K562 (cell line): ENCODE measurements at regions not wholly inside any gene's neighbourhood (a gene's known extent, or its start where the extent isn't known, plus 50 kb on each side); places are given as distances from the start of the nearest gene placed in this dataset.
"Not testable (repeated sequence)": the region's sequence is repeated elsewhere in the genome, so short reads cannot be mapped to it uniquely, and the experiment has no call there.

Experiments
- HDAC1 ChIP-seq, 2 experiments: fragments of 450-650 bp; IDR thresholded peaks; 2 replicates each; pipeline ENCODE4 v1.6.1; 2016 to 2017; ENCODE audit warnings: inconsistent platforms in 1 of 2, mild to moderate bottlenecking in 1 of 2, moderate library complexity in 1 of 2
- ZNF592 ChIP-seq: fragments of 450-650 bp; IDR thresholded peaks from 2 replicates; pipeline ENCODE4 v1.6.1; 2017; ENCODE audit warnings: antibody characterized with exemption, mild to moderate bottlenecking
- TF ChIP-seq, protein P1 (sequence below), 3 experiments: IDR thresholded peaks in 2 of 3; conservative IDR thresholded peaks in 1 of 3; 2 replicates each; pipeline ENCODE4 v1.5.1; 2011 to 2012; ENCODE audit warnings: low read length in 3 of 3, mild to moderate bottlenecking in 3 of 3, control low read depth in 2 of 3, improper control_type of control experiment in 1 of 3, inconsistent platforms in 1 of 3, low read depth in 1 of 3, mixed read lengths in 1 of 3, moderate library complexity in 1 of 3; ENCODE audit not compliant: insufficient read depth in 2 of 3

DNA sequence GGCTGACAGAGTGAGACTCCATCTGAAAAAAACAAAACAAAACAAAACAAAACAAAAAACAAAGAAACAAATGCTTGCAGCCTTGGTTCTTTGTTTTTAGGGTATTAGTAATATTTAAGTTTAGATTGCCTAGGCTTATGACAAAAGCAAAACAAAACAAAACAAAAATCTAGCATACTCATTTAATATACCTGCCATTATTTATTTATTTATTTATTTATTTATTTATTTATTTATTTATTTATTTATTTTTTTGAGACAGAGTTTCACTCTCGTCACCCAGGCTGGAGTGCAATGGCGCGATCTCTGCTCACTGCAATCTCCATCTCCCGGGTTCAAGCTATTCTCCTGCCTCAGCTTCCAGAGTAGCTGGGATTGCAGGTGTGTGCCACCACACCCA, 179.7 kb upstream of the COL3A1 start:
- TF ChIP-seq ZNF592; HDAC1 (IDR thresholded peaks at IDR 0.05): not testable (repeated sequence)
- TF ChIP-seq, protein P1, sequence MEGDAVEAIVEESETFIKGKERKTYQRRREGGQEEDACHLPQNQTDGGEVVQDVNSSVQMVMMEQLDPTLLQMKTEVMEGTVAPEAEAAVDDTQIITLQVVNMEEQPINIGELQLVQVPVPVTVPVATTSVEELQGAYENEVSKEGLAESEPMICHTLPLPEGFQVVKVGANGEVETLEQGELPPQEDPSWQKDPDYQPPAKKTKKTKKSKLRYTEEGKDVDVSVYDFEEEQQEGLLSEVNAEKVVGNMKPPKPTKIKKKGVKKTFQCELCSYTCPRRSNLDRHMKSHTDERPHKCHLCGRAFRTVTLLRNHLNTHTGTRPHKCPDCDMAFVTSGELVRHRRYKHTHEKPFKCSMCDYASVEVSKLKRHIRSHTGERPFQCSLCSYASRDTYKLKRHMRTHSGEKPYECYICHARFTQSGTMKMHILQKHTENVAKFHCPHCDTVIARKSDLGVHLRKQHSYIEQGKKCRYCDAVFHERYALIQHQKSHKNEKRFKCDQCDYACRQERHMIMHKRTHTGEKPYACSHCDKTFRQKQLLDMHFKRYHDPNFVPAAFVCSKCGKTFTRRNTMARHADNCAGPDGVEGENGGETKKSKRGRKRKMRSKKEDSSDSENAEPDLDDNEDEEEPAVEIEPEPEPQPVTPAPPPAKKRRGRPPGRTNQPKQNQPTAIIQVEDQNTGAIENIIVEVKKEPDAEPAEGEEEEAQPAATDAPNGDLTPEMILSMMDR (IDR thresholded peaks at IDR 0.05 in 2 of 3, conservative IDR thresholded peaks at IDR 0.05 in 1 of 3; ENCODE audit: insufficient read depth in 2 of 3, low read depth in 1 of 3, low read length in 3 of 3) = not testable (repeated sequence)
